ENCODE measurements at regions not wholly inside any gene's neighbourhood (a gene's known extent, or its start where the extent isn't known, plus 50 kb on each side); places are given as distances from the start of the nearest gene placed in this dataset.
"Not testable (repeated sequence)": the region's sequence is repeated elsewhere in the genome, so short reads cannot be mapped to it uniquely, and the experiment has no call there.

DNA sequence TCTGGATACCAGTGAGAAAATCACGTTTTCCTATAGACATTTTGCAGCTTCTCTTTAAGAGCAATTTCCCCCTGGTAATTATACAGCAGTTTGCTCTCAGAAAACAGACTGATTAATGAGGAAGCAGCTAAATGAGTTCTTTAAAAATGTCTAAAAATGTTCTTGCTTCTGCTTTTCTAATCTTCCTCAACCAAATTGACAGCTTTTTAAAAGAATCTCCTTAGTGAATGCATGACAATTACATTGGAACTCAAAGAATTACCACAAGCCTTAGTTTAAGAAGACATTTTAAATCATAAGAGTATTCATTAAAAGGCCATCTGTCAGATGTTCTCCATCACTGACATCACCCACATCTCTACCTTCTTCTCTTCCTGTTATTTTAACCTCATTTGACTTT, 135.8 kb upstream of the PLXNC1 start:
- Histone ChIP-seq H3K56ac (ENCODE audit: insufficient read length, low read depth, low read length) (no peak overlapping the region), H2BK15ac (ENCODE audit: low read depth, low read length) (no peak overlapping the region), H3K18ac (ENCODE audit: insufficient read length, low read depth, low read length) (no peak overlapping the region), H2BK5ac (ENCODE audit: insufficient read length, low read length) (no peak overlapping the region), H2BK20ac (ENCODE audit: low read depth, low read length, poor library complexity, severe bottlenecking) (no peak overlapping the region), H3K14ac (ENCODE audit: insufficient read depth, low read length) (no peak overlapping the region), H3K23me2 (ENCODE audit: insufficient read length, low read depth, low read length, poor library complexity, severe bottlenecking) (no peaks in the 10 kb centered on the region), H3K23ac (ENCODE audit: insufficient read length, low read depth, low read length) (no peak overlapping the region), H3K79me2 (ENCODE audit: insufficient read depth, low read length) (no peaks in the 10 kb centered on the region), H4K5ac (ENCODE audit: insufficient read length, low read depth, low read length) (no peak overlapping the region), H2BK120ac (ENCODE audit: low read depth, low read length, poor library complexity, severe bottlenecking) (no peak overlapping the region), H3K9me3 (ENCODE audit: control insufficient read depth, low read depth, low read length) (peaks cover 3% of the 10 kb centered on the region), H4K91ac (ENCODE audit: insufficient read length, low read depth, low read length) (no peak overlapping the region), H3K27me3 (ENCODE audit: insufficient read depth, low read length) (no peaks in the 10 kb centered on the region), H2BK12ac (ENCODE audit: insufficient read length, low read depth, low read length) (no peak overlapping the region), H4K8ac (replicated peaks; ENCODE audit: insufficient read length, low read depth, low read length) (no peak overlapping the region), H2AK5ac (ENCODE audit: insufficient read length, low read length) (no peak overlapping the region), H3K27ac (ENCODE audit: insufficient read length, low read depth, low read length) (no peak overlapping the region), H3K4me2 (ENCODE audit: insufficient read depth, insufficient read length, low read length) (no peak overlapping the region), H3K4ac (ENCODE audit: low read depth, low read length) (no peak overlapping the region), H3K9ac (ENCODE audit: extremely low read depth, insufficient read length, low read length) (no peak overlapping the region), H3T11ph (ENCODE audit: low read length) (no peak overlapping the region), H4K20me1 (ENCODE audit: control insufficient read depth, insufficient read depth, insufficient read length) (no peaks in the 10 kb centered on the region), H3K4me1 (ENCODE audit: insufficient read depth, low read length) (no peaks in the 10 kb centered on the region; the same call in 1 of the 2 replicates), H2AFZ (ENCODE audit: low read length) (no peak overlapping the region), H3K79me1 (ENCODE audit: insufficient read depth, low read depth, low read length, poor library complexity, severe bottlenecking) (no peaks in the 10 kb centered on the region)
- H3K36me3 Mint-ChIP-seq (ENCODE audit: insufficient read depth in 1 of 3, low read depth in 3 of 3): peaks cover 18 to 35% (median 22%) of the 10 kb centered on the region in 3 experiments
- H3K4me1 Mint-ChIP-seq: peaks cover 24 to 30% of the 10 kb centered on the region in 2 experiments
- no peak overlapping the region; a peak in 1 of 7 replicates for H3K27ac Mint-ChIP-seq
- peaks cover 29 to 30% of the 10 kb centered on the region in 2 experiments for H3K9me3 Mint-ChIP-seq
- no peak for DNase-seq
- peaks cover 3% of the 10 kb centered on the region; the same call in 1 of the 2 replicates for H3K27me3 Mint-ChIP-seq (ENCODE audit: low read depth)
- no CpG with 5 or more reads among the region's 1 CpG for WGBS (ENCODE audit: extremely low coverage, insufficient read length, low lambda C conversion rate)
- no peak overlapping the region for H3K4me3 Mint-ChIP-seq
- TF ChIP-seq, protein P1, sequence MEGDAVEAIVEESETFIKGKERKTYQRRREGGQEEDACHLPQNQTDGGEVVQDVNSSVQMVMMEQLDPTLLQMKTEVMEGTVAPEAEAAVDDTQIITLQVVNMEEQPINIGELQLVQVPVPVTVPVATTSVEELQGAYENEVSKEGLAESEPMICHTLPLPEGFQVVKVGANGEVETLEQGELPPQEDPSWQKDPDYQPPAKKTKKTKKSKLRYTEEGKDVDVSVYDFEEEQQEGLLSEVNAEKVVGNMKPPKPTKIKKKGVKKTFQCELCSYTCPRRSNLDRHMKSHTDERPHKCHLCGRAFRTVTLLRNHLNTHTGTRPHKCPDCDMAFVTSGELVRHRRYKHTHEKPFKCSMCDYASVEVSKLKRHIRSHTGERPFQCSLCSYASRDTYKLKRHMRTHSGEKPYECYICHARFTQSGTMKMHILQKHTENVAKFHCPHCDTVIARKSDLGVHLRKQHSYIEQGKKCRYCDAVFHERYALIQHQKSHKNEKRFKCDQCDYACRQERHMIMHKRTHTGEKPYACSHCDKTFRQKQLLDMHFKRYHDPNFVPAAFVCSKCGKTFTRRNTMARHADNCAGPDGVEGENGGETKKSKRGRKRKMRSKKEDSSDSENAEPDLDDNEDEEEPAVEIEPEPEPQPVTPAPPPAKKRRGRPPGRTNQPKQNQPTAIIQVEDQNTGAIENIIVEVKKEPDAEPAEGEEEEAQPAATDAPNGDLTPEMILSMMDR (conservative IDR thresholded peaks at IDR 0.05): no peak

DNA sequence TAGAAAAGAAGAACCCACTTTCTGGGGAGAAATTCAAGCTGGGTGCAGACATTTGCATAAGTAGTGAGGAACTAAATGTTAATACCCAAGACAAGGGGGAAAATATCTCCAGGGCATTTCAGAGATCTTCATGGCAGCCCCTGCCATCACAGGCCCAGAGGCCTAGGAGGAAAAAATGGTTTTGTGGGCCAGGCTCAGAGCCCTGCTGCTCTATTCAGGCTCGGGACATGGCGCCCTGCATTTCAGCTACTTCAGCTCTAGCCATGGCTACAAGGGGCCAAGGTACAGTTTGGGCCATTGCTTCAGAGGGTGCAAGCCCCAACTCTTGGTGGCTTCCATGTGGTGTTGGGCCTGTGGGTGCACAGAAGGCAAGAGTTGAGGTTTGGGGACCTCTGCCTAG, 131.1 kb upstream of the PLXNC1 start:
- not testable (repeated sequence) for H2BK120ac ChIP-seq (ENCODE audit: low read depth, low read length, poor library complexity, severe bottlenecking); H3K27ac ChIP-seq (ENCODE audit: insufficient read length, low read depth, low read length); H2BK5ac ChIP-seq (ENCODE audit: insufficient read length, low read length); H3K4me3 Mint-ChIP-seq; H3K9ac ChIP-seq (ENCODE audit: extremely low read depth, insufficient read length, low read length); H3K27me3 ChIP-seq (ENCODE audit: insufficient read depth, low read length); H2AK5ac ChIP-seq (ENCODE audit: insufficient read length, low read length); H3K4me2 ChIP-seq (ENCODE audit: insufficient read depth, insufficient read length, low read length); H3K79me1 ChIP-seq (ENCODE audit: insufficient read depth, low read depth, low read length, poor library complexity, severe bottlenecking); H3K18ac ChIP-seq (ENCODE audit: insufficient read length, low read depth, low read length); H3K56ac ChIP-seq (ENCODE audit: insufficient read length, low read depth, low read length); H3K4me1 Mint-ChIP-seq; H2BK20ac ChIP-seq (ENCODE audit: low read depth, low read length, poor library complexity, severe bottlenecking); H2BK15ac ChIP-seq (ENCODE audit: low read depth, low read length); H4K20me1 ChIP-seq (ENCODE audit: control insufficient read depth, insufficient read depth, insufficient read length); H3T11ph ChIP-seq (ENCODE audit: low read length); H3K27me3 Mint-ChIP-seq (ENCODE audit: low read depth); H3K9me3 ChIP-seq (ENCODE audit: control insufficient read depth, low read depth, low read length); H4K91ac ChIP-seq (ENCODE audit: insufficient read length, low read depth, low read length); H3K23me2 ChIP-seq (ENCODE audit: insufficient read length, low read depth, low read length, poor library complexity, severe bottlenecking); H3K79me2 ChIP-seq (ENCODE audit: insufficient read depth, low read length); H3K27ac Mint-ChIP-seq; H2AFZ ChIP-seq (ENCODE audit: low read length); H4K8ac ChIP-seq (replicated peaks; ENCODE audit: insufficient read length, low read depth, low read length); H4K5ac ChIP-seq (ENCODE audit: insufficient read length, low read depth, low read length); DNase-seq; H3K4ac ChIP-seq (ENCODE audit: low read depth, low read length); H3K14ac ChIP-seq (ENCODE audit: insufficient read depth, low read length); H3K23ac ChIP-seq (ENCODE audit: insufficient read length, low read depth, low read length); H2BK12ac ChIP-seq (ENCODE audit: insufficient read length, low read depth, low read length); H3K4me1 ChIP-seq (ENCODE audit: insufficient read depth, low read length)
- no CpG with 5 or more reads among the region's 2 CpGs for WGBS (ENCODE audit: extremely low coverage, insufficient read length, low lambda C conversion rate)
- Mint-ChIP-seq H3K36me3 (ENCODE audit: insufficient read depth in 1 of 3, low read depth in 3 of 3) (peaks cover 23 to 50% (median 33%) of the 10 kb centered on the region in 3 experiments), H3K9me3 (peaks cover 49 to 50% of the 10 kb centered on the region in 2 experiments)

All from H9 (cell line).